Kidney (tissue), 13 donors: ENCODE measurements at regions not wholly inside any gene's neighbourhood (a gene's known extent, or its start where the extent isn't known, plus 50 kb on each side); places are given as distances from the start of the nearest gene placed in this dataset.

Experiments used
- DNase-seq, 5 donors: peaks; one replicate each; pipeline ENCODE4 v3.0.0-alpha.2; 2013 to 2020
- FAIRE-seq: peaks from 2 replicates; lab custom pipeline; 2012; peaks lifted over from hg19 to GRCh38; lab: Jason Lieb, UNC
- H3K27ac ChIP-seq, 2 donors: one replicate each; pipeline ENCODE4 v1.7.0; 2013; ENCODE audit warnings: low read depth in 2 of 2, low read length in 2 of 2, inconsistent platforms in 1 of 2
- H3K27me3 ChIP-seq: one replicate; pipeline ENCODE4 v1.7.1; 2013; ENCODE audit warnings: low read length, inconsistent platforms; ENCODE audit not compliant: control insufficient read depth, insufficient read depth
- H3K36me3 ChIP-seq, 3 donors: one replicate each; pipeline versions ENCODE4 v1.7.0 to v1.7.1; 2013; ENCODE audit warnings: low read length in 3 of 3, control low read depth in 1 of 3, inconsistent platforms in 1 of 3; ENCODE audit not compliant: insufficient read depth in 3 of 3, control insufficient read depth in 2 of 3
- H3K4me1 ChIP-seq, 3 donors: one replicate each; pipeline versions ENCODE4 v1.7.0 to v1.7.1; 2013; ENCODE audit warnings: low read length in 3 of 3, inconsistent platforms in 1 of 3, low read depth in 1 of 3; ENCODE audit not compliant: control insufficient read depth in 2 of 3, insufficient read depth in 2 of 3
- H3K4me3 ChIP-seq, 3 donors: one replicate each; pipeline versions ENCODE4 v1.7.0 to v1.8.1; 2013; ENCODE audit warnings: low read length in 3 of 3, control low read depth in 1 of 3, inconsistent platforms in 1 of 3
- H3K9ac ChIP-seq, 3 donors: one replicate each; pipeline versions ENCODE4 v1.7.0 to v1.7.1; 2013; ENCODE audit warnings: low read length in 3 of 3, control low read depth in 1 of 3, inconsistent platforms in 1 of 3
- H3K9me3 ChIP-seq, 3 donors: one replicate each; pipeline versions ENCODE4 v1.7.0 to v1.7.1; 2013; ENCODE audit warnings: low read length in 3 of 3, control low read depth in 1 of 3, inconsistent platforms in 1 of 3; ENCODE audit not compliant: control insufficient read depth in 2 of 3, insufficient read depth in 1 of 3
- CTCF ChIP-seq: IDR thresholded peaks from 3 replicates; pipeline ENCODE4 v1.5.1; 2012; ENCODE audit warnings: mild to moderate bottlenecking, moderate library complexity, borderline replicate concordance; ENCODE audit not compliant: insufficient read depth; ENCODE audit errors: extremely low read depth
- intact Hi-C: fragments of 100-400 bp; cut with DNase I; formaldehyde crosslinking; loops from one replicate; pipeline ENCODE4 v1.11.1; 2022
- donor health status: control.
- donor health status: control.
- donor health status: control.
- donor health status: control.
- donor health status: control.
- donor health status: DM: yes; HTN: yes; CAD: no.
- donor health status: Normal renal cell carcinoma (clear cell type).

GRCh38 chr20:41811456-41811855 is 193.3 kb upstream of the CHD6 start:
- DNase-seq (no peak), FAIRE-seq (no peak)
- H3K9me3 ChIP-seq = peaks cover 0 to 3% (median 0%) of the 10 kb centered on the region in 3 donors
- no peaks in the 10 kb centered on the region for H3K27me3 ChIP-seq
- intact Hi-C loops = no loop called here
- peaks cover 0 to 7% (median 0%) of the 10 kb centered on the region in 3 donors for H3K4me1 ChIP-seq
- H3K36me3 ChIP-seq = no peaks in the 10 kb centered on the region
- no peak overlapping the region for H3K4me3 ChIP-seq
- H3K9ac ChIP-seq = no peak overlapping the region
- H3K27ac ChIP-seq = no peak overlapping the region
- no peak for TF ChIP-seq CTCF

- Histone ChIP-seq H3K36me3 (no peaks in the 10 kb centered on the region), H3K4me3 (no peak overlapping the region), H3K27ac (no peak overlapping the region), H3K9ac (no peak overlapping the region), H3K4me1 (no peaks in the 10 kb centered on the region), H3K9me3 (no peaks in the 10 kb centered on the region), H3K27me3 (no peaks in the 10 kb centered on the region)
- no peak for FAIRE-seq
- TF ChIP-seq CTCF = no peak
- no peak for DNase-seq
- intact Hi-C loops = no loop called here
Observed at GRCh38 chr20:41800040-41800439, 181.9 kb upstream of the CHD6 start.

- no peak for TF ChIP-seq CTCF
- Histone ChIP-seq H3K4me3 (no peak overlapping the region), H3K9me3 (no peaks in the 10 kb centered on the region), H3K27me3 (no peaks in the 10 kb centered on the region), H3K27ac (no peak overlapping the region), H3K36me3 (no peaks in the 10 kb centered on the region), H3K9ac (no peak overlapping the region), H3K4me1 (no peaks in the 10 kb centered on the region)
- intact Hi-C loops = no loop called here
- FAIRE-seq (no peak), DNase-seq (no peak)
Observed at GRCh38 chr20:41798930-41799502, 180.8 kb upstream of the CHD6 start.

- Histone ChIP-seq H3K4me1 (peaks cover 0 to 13% (median 2%) of the 10 kb centered on the region in 3 donors), H3K27me3 (no peaks in the 10 kb centered on the region), H3K36me3 (no peaks in the 10 kb centered on the region), H3K27ac (no peak overlapping the region), H3K9ac (no peak overlapping the region), H3K4me3 (no peak overlapping the region), H3K9me3 (no peaks in the 10 kb centered on the region)
- no peak for TF ChIP-seq CTCF
- FAIRE-seq = no peak
- intact Hi-C loops = no loop called here
- no peak for DNase-seq
Observed at GRCh38 chr20:41786158-41786557, 168.0 kb upstream of the CHD6 start.
